ENCODE measurements at regions not wholly inside any gene's neighbourhood (a gene's known extent, or its start where the extent isn't known, plus 50 kb on each side); places are given as distances from the start of the nearest gene placed in this dataset.
"Not testable (repeated sequence)": the region's sequence is repeated elsewhere in the genome, so short reads cannot be mapped to it uniquely, and the experiment has no call there.

- no peak for DNase-seq (ENCODE audit: low read depth)
Measured at GRCh38 chr13:87198371-87198770, 472.8 kb upstream of the SLITRK5 start.

GRCh38 chr13:87206708-87207107 is 464.5 kb upstream of the SLITRK5 start:
- DNase-seq (ENCODE audit: low read depth) = no peak

- DNase-seq (ENCODE audit: low read depth) = no peak
Measured at GRCh38 chr13:87207280-87208003, 463.7 kb upstream of the SLITRK5 start.

GRCh38 chr13:87208636-87209035 is 462.5 kb upstream of the SLITRK5 start:
- no peak for DNase-seq (ENCODE audit: low read depth)

GRCh38 chr13:87234981-87235380 is 436.2 kb upstream of the SLITRK5 start:
- peak; percentile 77 for DNase-seq (ENCODE audit: low read depth)

- no peak for DNase-seq (ENCODE audit: low read depth)
Measured at GRCh38 chr13:87235621-87236020, 435.6 kb upstream of the SLITRK5 start.

- no peak for DNase-seq (ENCODE audit: low read depth)
Measured at GRCh38 chr13:87244256-87244890, 426.8 kb upstream of the SLITRK5 start.

GRCh38 chr13:87249847-87250246 is 421.3 kb upstream of the SLITRK5 start:
- not testable (repeated sequence) for DNase-seq (ENCODE audit: low read depth)

GRCh38 chr13:87255394-87255793 is 415.8 kb upstream of the SLITRK5 start:
- DNase-seq (ENCODE audit: low read depth) = no peak

GRCh38 chr13:87259479-87260083 is 411.6 kb upstream of the SLITRK5 start:
- DNase-seq (ENCODE audit: low read depth) = peak; percentile 3

- peak; percentile 32 for DNase-seq (ENCODE audit: low read depth)
Measured at GRCh38 chr13:87274209-87274819, 396.9 kb upstream of the SLITRK5 start.

GRCh38 chr13:87280139-87280538 is 391.0 kb upstream of the SLITRK5 start:
- DNase-seq (ENCODE audit: low read depth) = no peak

- no peak for DNase-seq (ENCODE audit: low read depth)
Measured at GRCh38 chr13:87287721-87288120, 383.4 kb upstream of the SLITRK5 start.

GRCh38 chr13:87295636-87296035 is 375.5 kb upstream of the SLITRK5 start:
- no peak for DNase-seq (ENCODE audit: low read depth)

- DNase-seq (ENCODE audit: low read depth) = no peak
Measured at GRCh38 chr13:87302034-87302433, 369.1 kb upstream of the SLITRK5 start.

- no peak for DNase-seq (ENCODE audit: low read depth)
Measured at GRCh38 chr13:87302931-87303330, 368.2 kb upstream of the SLITRK5 start.

GRCh38 chr13:87311165-87311564 is 360.0 kb upstream of the SLITRK5 start:
- DNase-seq (ENCODE audit: low read depth) = peak; percentile 0

- no peak for DNase-seq (ENCODE audit: low read depth)
Measured at GRCh38 chr13:87314822-87315221, 356.3 kb upstream of the SLITRK5 start.

GRCh38 chr13:87322386-87322785 is 348.8 kb upstream of the SLITRK5 start:
- DNase-seq (ENCODE audit: low read depth) = no peak

GRCh38 chr13:87324558-87324957 is 346.6 kb upstream of the SLITRK5 start:
- DNase-seq (ENCODE audit: low read depth) = no peak

GRCh38 chr13:87331178-87331577 is 340.0 kb upstream of the SLITRK5 start:
- peak; percentile 11 for DNase-seq (ENCODE audit: low read depth)

GRCh38 chr13:87333599-87333998 is 337.6 kb upstream of the SLITRK5 start:
- no peak for DNase-seq (ENCODE audit: low read depth)

GRCh38 chr13:87334176-87334575 is 337.0 kb upstream of the SLITRK5 start:
- DNase-seq (ENCODE audit: low read depth) = no peak

All from M059J (cell line).